B cell (primary cell): ENCODE measurements at regions not wholly inside any gene's neighbourhood (a gene's known extent, or its start where the extent isn't known, plus 50 kb on each side); places are given as distances from the start of the nearest gene placed in this dataset.

Experiments
- EZH2 ChIP-seq: IDR thresholded peaks from 2 replicates; pipeline ENCODE4 v1.6.1; 2012; ENCODE audit warnings: borderline replicate concordance, low read depth, mild to moderate bottlenecking, moderate library complexity, low read length; ENCODE audit not compliant: insufficient read depth, poor library complexity, severe bottlenecking
- TF ChIP-seq, protein P1 (sequence below): fragments of 200-600 bp; IDR thresholded peaks from one replicate; pipeline ENCODE4 v1.8.0; 2022; ENCODE audit warnings: antibody characterized with exemption, mild to moderate bottlenecking

- TF ChIP-seq, protein P1, sequence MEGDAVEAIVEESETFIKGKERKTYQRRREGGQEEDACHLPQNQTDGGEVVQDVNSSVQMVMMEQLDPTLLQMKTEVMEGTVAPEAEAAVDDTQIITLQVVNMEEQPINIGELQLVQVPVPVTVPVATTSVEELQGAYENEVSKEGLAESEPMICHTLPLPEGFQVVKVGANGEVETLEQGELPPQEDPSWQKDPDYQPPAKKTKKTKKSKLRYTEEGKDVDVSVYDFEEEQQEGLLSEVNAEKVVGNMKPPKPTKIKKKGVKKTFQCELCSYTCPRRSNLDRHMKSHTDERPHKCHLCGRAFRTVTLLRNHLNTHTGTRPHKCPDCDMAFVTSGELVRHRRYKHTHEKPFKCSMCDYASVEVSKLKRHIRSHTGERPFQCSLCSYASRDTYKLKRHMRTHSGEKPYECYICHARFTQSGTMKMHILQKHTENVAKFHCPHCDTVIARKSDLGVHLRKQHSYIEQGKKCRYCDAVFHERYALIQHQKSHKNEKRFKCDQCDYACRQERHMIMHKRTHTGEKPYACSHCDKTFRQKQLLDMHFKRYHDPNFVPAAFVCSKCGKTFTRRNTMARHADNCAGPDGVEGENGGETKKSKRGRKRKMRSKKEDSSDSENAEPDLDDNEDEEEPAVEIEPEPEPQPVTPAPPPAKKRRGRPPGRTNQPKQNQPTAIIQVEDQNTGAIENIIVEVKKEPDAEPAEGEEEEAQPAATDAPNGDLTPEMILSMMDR, result no peak
- TF ChIP-seq EZH2, result no peak
Observed at GRCh38 chr14:65259000-65259399, 153.5 kb upstream of the FUT8 start.
